ENCODE measurements at regions not wholly inside any gene's neighbourhood (a gene's known extent, or its start where the extent isn't known, plus 50 kb on each side); places are given as distances from the start of the nearest gene placed in this dataset.
A peak's percentile ranks its signal among the peaks of the same experiment; 100 is the strongest.

GRCh38 chr1:94725566-94725965 is 94.6 kb upstream of the SLC44A3 start:
- no peak for TF ChIP-seq CTCF (IDR thresholded peaks at IDR 0.05; ENCODE audit: low read length, missing control alignments)
- H3K4me3 ChIP-seq (replicated peaks; ENCODE audit: low read depth, low read length): no peak overlapping the region
- no peak for DNase-seq (ENCODE audit: low read depth)

GRCh38 chr1:94723894-94724293 is 96.3 kb upstream of the SLC44A3 start:
- DNase-seq (ENCODE audit: low read depth): no peak
- TF ChIP-seq CTCF (IDR thresholded peaks at IDR 0.05; ENCODE audit: low read length, missing control alignments): no peak
- H3K4me3 ChIP-seq (replicated peaks; ENCODE audit: low read depth, low read length): no peak overlapping the region

GRCh38 chr1:94723463-94723862 is 96.7 kb upstream of the SLC44A3 start:
- TF ChIP-seq CTCF (IDR thresholded peaks at IDR 0.05; ENCODE audit: low read length, missing control alignments): no peak
- no peak overlapping the region for H3K4me3 ChIP-seq (replicated peaks; ENCODE audit: low read depth, low read length)
- no peak for DNase-seq (ENCODE audit: low read depth)

GRCh38 chr1:94722181-94722580 is 98.0 kb upstream of the SLC44A3 start:
- DNase-seq (ENCODE audit: low read depth): no peak
- TF ChIP-seq CTCF (IDR thresholded peaks at IDR 0.05; ENCODE audit: low read length, missing control alignments): no peak
- H3K4me3 ChIP-seq (replicated peaks; ENCODE audit: low read depth, low read length): no peak overlapping the region

GRCh38 chr1:94721240-94721639 is 98.9 kb upstream of the SLC44A3 start:
- no peak overlapping the region for H3K4me3 ChIP-seq (replicated peaks; ENCODE audit: low read depth, low read length)
- TF ChIP-seq CTCF (IDR thresholded peaks at IDR 0.05; ENCODE audit: low read length, missing control alignments): no peak
- DNase-seq (ENCODE audit: low read depth): no peak

- no peak for DNase-seq (ENCODE audit: low read depth)
- no peak overlapping the region for H3K4me3 ChIP-seq (replicated peaks; ENCODE audit: low read depth, low read length)
- no peak for TF ChIP-seq CTCF (IDR thresholded peaks at IDR 0.05; ENCODE audit: low read length, missing control alignments)
These were observed 100.0 kb upstream of the SLC44A3 start for GRCh38 chr1:94719926-94720793.

GRCh38 chr1:94716965-94717364 is 103.2 kb upstream of the SLC44A3 start:
- H3K4me3 ChIP-seq (replicated peaks; ENCODE audit: low read depth, low read length): no peak overlapping the region
- DNase-seq (ENCODE audit: low read depth): peak; percentile 34
- no peak for TF ChIP-seq CTCF (IDR thresholded peaks at IDR 0.05; ENCODE audit: low read length, missing control alignments)

All from fibroblast of pulmonary artery (primary cell).